Stomach (tissue), 8 donors: ENCODE measurements at regions not wholly inside any gene's neighbourhood (a gene's known extent, or its start where the extent isn't known, plus 50 kb on each side); places are given as distances from the start of the nearest gene placed in this dataset.

Experiments used
- DNase-seq, 2 donors: peaks; one replicate each; pipeline versions ENCODE4 v3.0.0 to v3.0.0-alpha.2; 2013 to 2019
- H3K27ac ChIP-seq, 5 donors: fragments of 200-600 bp in 4 of 5; sonication (generic) in 4 of 5; one replicate each; pipeline ENCODE4 v1.5.1; 2013 to 2019; ENCODE audit warnings: mild to moderate bottlenecking in 1 of 5, moderate library complexity in 1 of 5
- H3K27me3 ChIP-seq, 3 donors: fragments of 200-600 bp; sonication (generic); one replicate each; pipeline ENCODE4 v1.5.1; 2017 to 2019; ENCODE audit warnings: mixed run types in 1 of 3
- H3K36me3 ChIP-seq, 4 donors: fragments of 200-600 bp; sonication (generic); 1 replicate in 3 of 4; 2 replicates in 1 of 4; pipeline ENCODE4 v1.5.1; 2016 to 2019
- H3K4me1 ChIP-seq, 4 donors: fragments of 200-600 bp; sonication (generic); one replicate each; pipeline ENCODE4 v1.5.1; 2016 to 2019
- H3K4me3 ChIP-seq, 4 donors: fragments of 200-600 bp; sonication (generic) in 3 of 4; one replicate each; pipeline ENCODE4 v1.5.1; 2016 to 2019; ENCODE audit warnings: mild to moderate bottlenecking in 1 of 4
- H3K9me3 ChIP-seq, 4 donors: fragments of 200-600 bp; sonication (generic); one replicate each; pipeline ENCODE4 v1.5.1; 2016 to 2019
- CTCF ChIP-seq, 7 experiments: fragments of 450-650 bp in 4 of 7; fragments of 200-600 bp in 3 of 7; sonication (generic) in 3 of 7; IDR thresholded peaks; one replicate each; pipeline ENCODE4 v1.5.1; 2016 to 2019; ENCODE audit warnings: antibody characterized with exemption in 7 of 7, control low read depth in 2 of 7, mild to moderate bottlenecking in 1 of 7
- EP300 ChIP-seq: sonication (generic); formaldehyde crosslinking; IDR thresholded peaks from one replicate; pipeline ENCODE4 v1.6.1; 2017; ENCODE audit warnings: antibody characterized with exemption
- POLR2A ChIP-seq, 4 donors: fragments of 450-650 bp; IDR thresholded peaks; one replicate each; pipeline ENCODE4 v1.6.1; 2016; ENCODE audit warnings: antibody characterized with exemption in 4 of 4, control low read depth in 2 of 4, mild to moderate bottlenecking in 1 of 4, moderate library complexity in 1 of 4
- POLR2AphosphoS5 ChIP-seq, 3 donors: sonication (generic); formaldehyde crosslinking; IDR thresholded peaks; one replicate each; pipeline ENCODE4 v1.6.1; 2016; ENCODE audit warnings: antibody characterized with exemption in 3 of 3
- WGBS, 5 donors: extraction: QIAGEN DNeasy Blood & Tissue Kit in 3 of 5; methylation state at CpG; one replicate each; pipeline versions ENCODE4 v1.1.5 to v1.1.7; 2013 to 2018; 5-methylcytosine and 5-hydroxymethylcytosine counted together
- intact Hi-C: fragments of 100-400 bp; cut with DNase I; formaldehyde crosslinking; loops from one replicate; pipeline ENCODE4 v1.15.1; 2023; ENCODE audit warnings: low total_unique reads
- donor health status: healthy with polysubstance abuse.
- donor health status: Bipolar disorder and iron deficiency.
- donor health status: healthy.

GRCh38 chr1:30508611-30509010 is 214.8 kb downstream of the MATN1 start:
- 60 to 78% (median 73%) methylated on average over 12 of the region's 12 CpGs for WGBS, 5 donors
- intact Hi-C loops: no loop called here
- no peak for TF ChIP-seq CTCF (IDR thresholded peaks at IDR 0.05)
- TF ChIP-seq POLR2AphosphoS5 (IDR thresholded peaks at IDR 0.05): no peak
- no peak for TF ChIP-seq POLR2A (IDR thresholded peaks at IDR 0.05)
- no peak for TF ChIP-seq EP300

GRCh38 chr1:30508175-30508448 is 215.3 kb downstream of the MATN1 start:
- DNase-seq: no peak
- no peak overlapping the region for H3K27ac ChIP-seq
- H3K4me1 ChIP-seq: no peaks in the 10 kb centered on the region
- peaks cover 0 to 46% (median 8%) of the 10 kb centered on the region in 3 donors for H3K27me3 ChIP-seq
- 77 to 90% (median 88%) methylated on average over 3 of the region's 3 CpGs for WGBS, 5 donors
- H3K9me3 ChIP-seq: no peaks in the 10 kb centered on the region
- intact Hi-C loops: no loop called here
- no peak overlapping the region for H3K4me3 ChIP-seq
- TF ChIP-seq EP300: no peak
- no peak for TF ChIP-seq POLR2AphosphoS5 (IDR thresholded peaks at IDR 0.05)
- TF ChIP-seq CTCF (IDR thresholded peaks at IDR 0.05): no peak
- no peak for TF ChIP-seq POLR2A (IDR thresholded peaks at IDR 0.05)
- H3K36me3 ChIP-seq: no peaks in the 10 kb centered on the region

More at GRCh38 chr1:30508611-30509010, 214.8 kb downstream of the MATN1 start:
- no peak overlapping the region for H3K27ac ChIP-seq
- no peaks in the 10 kb centered on the region for H3K4me1 ChIP-seq
- peak in 1 of 2 donors; percentile 14 for DNase-seq
- peaks cover 0 to 51% (median 8%) of the 10 kb centered on the region in 3 donors for H3K27me3 ChIP-seq
- no peaks in the 10 kb centered on the region for H3K36me3 ChIP-seq
- H3K4me3 ChIP-seq: no peak overlapping the region
- no peaks in the 10 kb centered on the region for H3K9me3 ChIP-seq

- TF ChIP-seq POLR2AphosphoS5 (IDR thresholded peaks at IDR 0.05) (no peak), EP300 (no peak), POLR2A (IDR thresholded peaks at IDR 0.05) (no peak), CTCF (IDR thresholded peaks at IDR 0.05) (no peak)
- Histone ChIP-seq H3K4me3 (no peak overlapping the region), H3K27me3 (peaks cover 0 to 47% (median 8%) of the 10 kb centered on the region in 3 donors)
These were observed 215.8 kb downstream of the MATN1 start for GRCh38 chr1:30507401-30508174.

GRCh38 chr1:30507016-30507312 is 216.4 kb downstream of the MATN1 start:
- H3K4me1 ChIP-seq: no peaks in the 10 kb centered on the region
- no peak for TF ChIP-seq POLR2AphosphoS5 (IDR thresholded peaks at IDR 0.05)
- TF ChIP-seq POLR2A (IDR thresholded peaks at IDR 0.05): no peak
- TF ChIP-seq CTCF (IDR thresholded peaks at IDR 0.05): no peak
- no peak for TF ChIP-seq EP300
- intact Hi-C loops: no loop called here
- no peaks in the 10 kb centered on the region for H3K9me3 ChIP-seq
- no peak overlapping the region for H3K4me3 ChIP-seq
- H3K27ac ChIP-seq: no peak overlapping the region
- H3K27me3 ChIP-seq: peaks cover 0 to 42% (median 8%) of the 10 kb centered on the region in 3 donors
- 92 to 100% (median 95%) methylated on average over 1 to 2 of the region's 2 CpGs for WGBS, 5 donors
- no peaks in the 10 kb centered on the region for H3K36me3 ChIP-seq
- DNase-seq: peak in 1 of 2 donors; percentile 11

More at GRCh38 chr1:30507401-30508174, 215.8 kb downstream of the MATN1 start:
- Histone ChIP-seq H3K4me1 (no peaks in the 10 kb centered on the region), H3K9me3 (no peaks in the 10 kb centered on the region), H3K27ac (no peak overlapping the region), H3K36me3 (no peaks in the 10 kb centered on the region)
- intact Hi-C loops: no loop called here
- WGBS, 5 donors: 60 to 69% (median 62%) methylated on average over 10 to 11 of the region's 11 CpGs
- DNase-seq: peak in 1 of 2 donors; percentile 22
